A172 (cell line): ENCODE measurements at regions not wholly inside any gene's neighbourhood (a gene's known extent, or its start where the extent isn't known, plus 50 kb on each side); places are given as distances from the start of the nearest gene placed in this dataset.

ENCODE experiments used
- DNase-seq: peaks from one replicate; pipeline ENCODE4 v3.0.0-alpha.2; 2015; ENCODE audit warnings: low spot score

- DNase-seq: no peak
Observed at GRCh38 chr4:163762741-163763140, 268.3 kb downstream of the TMA16 start.

- no peak for DNase-seq
Observed at GRCh38 chr4:163764569-163764968, 270.1 kb downstream of the TMA16 start.

- DNase-seq: no peak
Observed at GRCh38 chr4:163768014-163768413, 273.5 kb downstream of the TMA16 start.

GRCh38 chr4:163772238-163772637 lies 277.7 kb downstream of the TMA16 start:
- no peak for DNase-seq

- DNase-seq: no peak
Observed at GRCh38 chr4:163773940-163774339, 279.4 kb downstream of the TMA16 start.

- no peak for DNase-seq
Observed at GRCh38 chr4:163776957-163777356, 282.5 kb downstream of the TMA16 start.

GRCh38 chr4:163781726-163782125 lies 287.2 kb downstream of the TMA16 start:
- no peak for DNase-seq

GRCh38 chr4:163790231-163790630 lies 295.7 kb downstream of the TMA16 start:
- DNase-seq: no peak

- DNase-seq: no peak
Observed at GRCh38 chr4:163795885-163796284, 301.4 kb downstream of the TMA16 start.

- DNase-seq: no peak
Observed at GRCh38 chr4:163804001-163804400, 309.5 kb downstream of the TMA16 start.

GRCh38 chr4:163806653-163807052 lies 312.2 kb downstream of the TMA16 start:
- DNase-seq: no peak

GRCh38 chr4:163808011-163808410 lies 313.5 kb downstream of the TMA16 start:
- no peak for DNase-seq

GRCh38 chr4:163810755-163811154 lies 316.3 kb downstream of the TMA16 start:
- DNase-seq: no peak

GRCh38 chr4:163815776-163816175 lies 321.3 kb downstream of the TMA16 start:
- DNase-seq: no peak

- DNase-seq: no peak
Observed at GRCh38 chr4:163816494-163816893, 322.0 kb downstream of the TMA16 start.

- no peak for DNase-seq
Observed at GRCh38 chr4:163818673-163819072, 324.2 kb downstream of the TMA16 start.

- no peak for DNase-seq
Observed at GRCh38 chr4:163833669-163834068, 339.2 kb downstream of the TMA16 start.

- no peak for DNase-seq
Observed at GRCh38 chr4:163846008-163846407, 351.5 kb downstream of the TMA16 start.

GRCh38 chr4:163852246-163852645 lies 357.8 kb downstream of the TMA16 start:
- no peak for DNase-seq

GRCh38 chr4:163857903-163858302 lies 363.4 kb downstream of the TMA16 start:
- DNase-seq: no peak

- DNase-seq: no peak
Observed at GRCh38 chr4:163858515-163858914, 364.0 kb downstream of the TMA16 start.

- no peak for DNase-seq
Observed at GRCh38 chr4:163863082-163863481, 368.6 kb downstream of the TMA16 start.

- DNase-seq: no peak
Observed at GRCh38 chr4:163865010-163865409, 370.5 kb downstream of the TMA16 start.

GRCh38 chr4:163866728-163867315 lies 372.3 kb downstream of the TMA16 start:
- peak; percentile 69 for DNase-seq
